ENCODE measurements at regions not wholly inside any gene's neighbourhood (a gene's known extent, or its start where the extent isn't known, plus 50 kb on each side); places are given as distances from the start of the nearest gene placed in this dataset.

DNA sequence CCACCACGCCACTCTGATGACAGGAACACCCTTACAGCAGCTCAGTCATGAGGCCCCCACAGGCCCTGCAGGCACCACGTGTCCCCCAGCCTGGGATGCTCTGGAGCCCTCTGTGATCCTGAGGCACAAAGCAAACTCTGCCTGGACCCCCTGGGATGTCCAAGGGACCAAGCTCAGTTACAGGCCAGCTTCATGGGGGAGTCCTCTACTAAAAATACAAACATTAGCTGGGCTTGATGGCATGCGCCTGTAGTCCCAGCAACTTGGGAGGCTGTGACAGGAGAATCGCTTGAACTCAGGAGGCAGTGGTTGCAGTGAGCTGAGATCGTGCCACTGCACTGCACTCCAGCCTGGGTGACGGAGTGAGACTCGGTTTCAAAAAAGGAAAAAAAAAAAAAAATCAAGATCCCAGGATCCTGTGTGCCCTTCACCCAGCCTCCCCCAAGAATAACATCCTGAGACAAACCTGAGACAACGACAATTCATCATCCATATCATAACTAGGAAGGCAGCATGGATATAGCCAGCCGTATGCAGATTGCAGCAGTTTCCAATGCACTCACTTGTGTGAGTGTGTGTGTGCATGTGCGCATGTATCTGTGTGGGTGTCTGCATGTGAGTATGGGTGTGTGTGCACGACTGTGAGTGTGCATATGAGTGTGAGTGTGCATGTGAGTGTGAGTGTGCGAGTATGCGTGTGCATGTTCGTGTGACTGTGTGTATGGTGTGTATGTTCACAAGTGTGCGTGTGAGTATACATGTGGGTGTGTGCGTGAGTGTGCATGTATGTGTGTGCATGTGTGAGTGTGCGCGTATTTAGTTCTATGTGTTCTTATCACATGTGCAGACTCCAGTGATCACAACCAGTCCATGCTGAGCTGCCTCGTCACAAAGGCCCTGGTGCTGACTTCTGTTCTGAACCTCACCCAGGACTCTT lies 52.1 kb downstream of the NCOR2 start:
- H2AFZ ChIP-seq (ENCODE audit: low read length): no peak overlapping the region
- no peak overlapping the region for H3K4me3 ChIP-seq (ENCODE audit: low read depth, low read length, poor library complexity, severe bottlenecking)
- DNase-seq (ENCODE audit: low spot score): no peak
- H3K4me1 ChIP-seq (ENCODE audit: insufficient read depth, low read length, poor library complexity, severe bottlenecking): no peaks in the 10 kb centered on the region
- no peak overlapping the region for H3K27ac ChIP-seq (ENCODE audit: low read depth, low read length, poor library complexity, severe bottlenecking)
- no peaks in the 10 kb centered on the region for H3K79me2 ChIP-seq (ENCODE audit: insufficient read depth, low read depth, low read length)
- H3K4me2 ChIP-seq (ENCODE audit: low read length): no peak overlapping the region
- no TSS peak for BruUV-seq (replicated peaks)
- ChIA-PET POLR2A (no interaction called here), CTCF (ENCODE audit: unreplicated experiment) (no interaction called here)
- H3K9me3 ChIP-seq (ENCODE audit: low read length): no peaks in the 10 kb centered on the region
- no peak for TF ChIP-seq EZH2phosphoT487 (IDR thresholded peaks at IDR 0.05; ENCODE audit: borderline replicate concordance, low read depth, low read length)
- TF ChIP-seq, protein P1, sequence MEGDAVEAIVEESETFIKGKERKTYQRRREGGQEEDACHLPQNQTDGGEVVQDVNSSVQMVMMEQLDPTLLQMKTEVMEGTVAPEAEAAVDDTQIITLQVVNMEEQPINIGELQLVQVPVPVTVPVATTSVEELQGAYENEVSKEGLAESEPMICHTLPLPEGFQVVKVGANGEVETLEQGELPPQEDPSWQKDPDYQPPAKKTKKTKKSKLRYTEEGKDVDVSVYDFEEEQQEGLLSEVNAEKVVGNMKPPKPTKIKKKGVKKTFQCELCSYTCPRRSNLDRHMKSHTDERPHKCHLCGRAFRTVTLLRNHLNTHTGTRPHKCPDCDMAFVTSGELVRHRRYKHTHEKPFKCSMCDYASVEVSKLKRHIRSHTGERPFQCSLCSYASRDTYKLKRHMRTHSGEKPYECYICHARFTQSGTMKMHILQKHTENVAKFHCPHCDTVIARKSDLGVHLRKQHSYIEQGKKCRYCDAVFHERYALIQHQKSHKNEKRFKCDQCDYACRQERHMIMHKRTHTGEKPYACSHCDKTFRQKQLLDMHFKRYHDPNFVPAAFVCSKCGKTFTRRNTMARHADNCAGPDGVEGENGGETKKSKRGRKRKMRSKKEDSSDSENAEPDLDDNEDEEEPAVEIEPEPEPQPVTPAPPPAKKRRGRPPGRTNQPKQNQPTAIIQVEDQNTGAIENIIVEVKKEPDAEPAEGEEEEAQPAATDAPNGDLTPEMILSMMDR (conservative IDR thresholded peaks at IDR 0.05; ENCODE audit: low read length): no peak
- H4K20me1 ChIP-seq (ENCODE audit: insufficient read depth, low read length): no peaks in the 10 kb centered on the region
- intact Hi-C loops (cut with micrococcal nuclease; ENCODE audit: unreplicated experiment): no loop called here
- H3K36me3 ChIP-seq (ENCODE audit: insufficient read depth, low read length): no peaks in the 10 kb centered on the region
- H3K9me2 ChIP-seq (ENCODE audit: insufficient read depth, low read length): no peaks in the 10 kb centered on the region

DNA sequence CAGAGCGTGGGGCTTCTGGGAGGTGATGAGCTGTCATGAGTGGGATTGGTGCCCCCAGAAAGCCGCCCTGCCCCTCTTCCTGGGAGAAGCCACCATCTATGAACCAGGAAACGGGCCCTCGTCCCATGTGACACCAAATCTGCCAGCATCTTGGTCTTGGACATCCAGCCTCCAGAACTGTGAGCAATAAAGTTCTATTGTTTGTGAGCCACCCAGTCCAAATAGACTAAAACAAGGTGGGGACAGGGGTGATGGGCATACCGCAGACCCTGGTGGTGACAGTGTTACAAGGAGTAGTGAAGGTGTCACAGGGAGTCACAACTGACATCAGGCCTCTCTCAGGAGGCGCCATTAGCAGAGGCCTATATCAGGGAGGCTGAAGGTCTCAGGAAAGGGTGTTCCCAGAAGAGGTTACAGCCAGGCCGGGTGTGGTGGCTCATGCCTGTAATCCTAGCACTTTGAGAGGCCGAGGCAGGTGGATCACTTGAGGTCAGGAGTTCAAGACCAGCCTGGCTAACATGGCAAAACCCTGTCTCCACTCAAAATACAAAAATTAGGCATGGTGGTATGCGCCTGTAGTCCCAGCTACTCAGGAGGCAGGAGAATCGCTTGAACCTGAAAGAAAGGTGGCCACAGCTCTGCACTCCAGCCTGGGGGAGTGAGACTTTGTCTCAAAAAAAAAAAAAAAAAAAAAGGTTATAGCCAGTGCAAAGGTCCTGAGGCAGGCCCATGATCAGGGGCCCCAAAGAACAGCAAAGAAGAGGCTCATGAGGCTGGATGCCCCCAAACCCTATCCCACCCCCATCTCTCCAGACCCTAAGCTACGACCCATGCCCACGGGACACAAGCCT lies 53.0 kb downstream of the NCOR2 start:
- CTCF ChIA-PET (ENCODE audit: unreplicated experiment): no interaction called here
- H3K4me2 ChIP-seq (ENCODE audit: low read length): no peak overlapping the region
- H4K20me1 ChIP-seq (ENCODE audit: insufficient read depth, low read length): no peaks in the 10 kb centered on the region; the same call in 1 of the 2 replicates
- BruUV-seq (replicated peaks): no TSS peak
- no peak overlapping the region for H3K4me3 ChIP-seq (ENCODE audit: low read depth, low read length, poor library complexity, severe bottlenecking)
- H3K9me3 ChIP-seq (ENCODE audit: low read length): no peaks in the 10 kb centered on the region
- no peaks in the 10 kb centered on the region for H3K79me2 ChIP-seq (ENCODE audit: insufficient read depth, low read depth, low read length)
- H3K36me3 ChIP-seq (ENCODE audit: insufficient read depth, low read length): no peaks in the 10 kb centered on the region
- POLR2A ChIA-PET: interaction anchor here (0.6 kb wide), 1 partner anchor 8 kb away, joined by 4 read pairs; no protein-coding TSS in a partner anchor
- H3K27ac ChIP-seq (ENCODE audit: low read depth, low read length, poor library complexity, severe bottlenecking): no peak overlapping the region
- TF ChIP-seq EZH2phosphoT487 (IDR thresholded peaks at IDR 0.05; ENCODE audit: borderline replicate concordance, low read depth, low read length): no peak
- TF ChIP-seq, protein P1 (conservative IDR thresholded peaks at IDR 0.05; ENCODE audit: low read length): no peak
- no peak overlapping the region for H2AFZ ChIP-seq (ENCODE audit: low read length)
- H3K4me1 ChIP-seq (ENCODE audit: insufficient read depth, low read length, poor library complexity, severe bottlenecking): no peaks in the 10 kb centered on the region
- intact Hi-C loops (cut with micrococcal nuclease; ENCODE audit: unreplicated experiment): no loop called here
- H3K9me2 ChIP-seq (ENCODE audit: insufficient read depth, low read length): no peaks in the 10 kb centered on the region
- no peak for DNase-seq (ENCODE audit: low spot score)

All from OCI-LY7 (cell line).